ENCODE measurements at regions not wholly inside any gene's neighbourhood (a gene's known extent, or its start where the extent isn't known, plus 50 kb on each side); places are given as distances from the start of the nearest gene placed in this dataset.
A peak's percentile ranks its signal among the peaks of the same experiment; 100 is the strongest.

DNA sequence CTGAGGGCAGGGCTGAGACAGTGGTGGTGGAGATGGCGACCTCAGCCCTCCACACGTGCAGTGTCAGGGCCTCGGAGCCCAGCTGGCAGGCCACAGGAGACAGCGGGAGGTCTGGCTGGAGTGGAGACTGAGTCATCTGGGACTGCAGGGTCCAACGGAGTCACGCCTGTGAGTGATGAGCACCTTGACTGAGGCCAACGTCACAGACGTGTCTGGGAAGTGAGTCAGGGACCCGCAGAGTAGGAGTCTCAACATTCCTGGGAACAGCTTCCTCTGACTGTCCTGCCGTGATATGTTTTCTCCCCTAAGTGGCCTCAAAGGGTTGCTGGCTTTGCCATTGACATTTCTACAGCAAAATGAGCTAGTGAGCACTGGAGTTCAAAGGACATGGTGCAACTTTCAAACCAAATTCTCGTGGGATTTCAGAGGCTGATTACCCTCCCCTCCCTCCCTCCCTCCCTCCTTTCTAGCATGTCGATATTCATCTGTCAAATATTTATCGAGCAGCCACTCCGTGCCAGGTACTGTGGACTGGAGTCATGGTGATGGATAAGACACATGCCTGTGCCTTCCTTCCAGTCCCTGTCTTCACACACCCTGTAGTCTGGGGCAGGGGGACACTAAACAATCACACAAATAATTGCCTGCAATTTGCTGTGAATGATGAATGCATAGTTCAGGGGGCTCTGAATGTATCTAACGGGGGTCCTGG, 53.3 kb upstream of the AMOTL2 start:
- no peak for DNase-seq (ENCODE audit: low spot score)
- ATAC-seq, result peak; percentile 59
- intact Hi-C loops (cut with DNase I), result no loop called here

DNA sequence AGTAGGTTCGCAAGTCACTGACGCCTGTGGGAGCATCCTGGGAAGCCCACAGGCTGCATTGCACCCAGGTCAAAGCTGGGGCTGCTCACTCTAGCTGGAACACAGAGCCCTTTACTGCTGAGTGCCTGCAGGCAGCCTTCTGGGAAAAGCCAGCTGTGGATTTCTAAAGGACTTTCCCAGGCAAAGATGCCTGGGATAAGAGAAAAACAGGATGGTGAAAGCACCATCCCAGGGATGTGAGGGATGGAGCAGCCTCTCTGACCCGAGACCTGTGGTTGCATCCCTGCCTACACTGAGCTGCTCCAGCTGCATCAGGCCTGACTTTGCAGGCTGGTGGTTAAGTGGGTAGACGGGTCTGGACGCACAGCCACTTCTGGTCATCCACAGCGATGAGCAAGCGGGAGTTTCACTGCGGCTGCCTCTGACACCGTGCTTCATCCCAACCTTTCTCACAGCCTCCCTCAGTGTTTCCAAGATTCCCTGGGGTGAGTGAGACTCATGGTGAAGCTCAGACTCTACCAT, 52.5 kb upstream of the AMOTL2 start:
- ATAC-seq (no peak), DNase-seq (ENCODE audit: low spot score) (no peak)
- intact Hi-C loops (cut with DNase I), result no loop called here

DNA sequence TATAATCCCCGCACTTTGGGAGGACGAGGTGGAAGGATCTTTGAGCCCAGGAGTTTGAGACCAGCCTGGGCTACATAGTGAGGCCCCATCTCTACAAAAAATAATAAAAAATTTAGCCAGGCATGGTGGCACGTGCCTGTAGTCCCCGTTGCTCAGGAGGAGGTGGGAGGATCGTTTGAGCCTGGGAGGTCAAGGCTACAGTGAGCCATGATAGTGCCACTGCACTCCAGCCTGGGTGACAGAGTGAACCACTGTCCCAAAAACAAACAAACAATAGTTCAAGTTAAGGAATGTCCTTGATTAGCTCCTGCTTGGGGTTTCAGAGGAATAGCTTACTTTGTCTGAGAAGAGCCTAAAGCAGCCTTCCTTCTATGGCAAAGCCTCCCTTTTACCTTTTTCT, 51.7 kb upstream of the AMOTL2 start:
- DNase-seq (ENCODE audit: low spot score), result no peak
- ATAC-seq, result no peak
- intact Hi-C loops (cut with DNase I), result no loop called here
